ENCODE measurements at regions not wholly inside any gene's neighbourhood (a gene's known extent, or its start where the extent isn't known, plus 50 kb on each side); places are given as distances from the start of the nearest gene placed in this dataset.
"Not testable (repeated sequence)": the region's sequence is repeated elsewhere in the genome, so short reads cannot be mapped to it uniquely, and the experiment has no call there.

GRCh38 chr10:64537112-64537511 is 1015.9 kb downstream of the REEP3 start:
- no peak for DNase-seq (ENCODE audit: low read depth in 3 of 3, low spot score in 1 of 3)

- no peak for DNase-seq (ENCODE audit: low read depth in 3 of 3, low spot score in 1 of 3)
These were observed 1016.7 kb downstream of the REEP3 start for GRCh38 chr10:64537928-64538327.

GRCh38 chr10:64546073-64546472 is 1024.9 kb downstream of the REEP3 start:
- DNase-seq (ENCODE audit: low read depth in 3 of 3, low spot score in 1 of 3) = no peak

- DNase-seq (ENCODE audit: low read depth in 3 of 3, low spot score in 1 of 3) = no peak
These were observed 1026.0 kb downstream of the REEP3 start for GRCh38 chr10:64547168-64547567.

GRCh38 chr10:64555666-64556065 is 1034.5 kb downstream of the REEP3 start:
- DNase-seq (ENCODE audit: low read depth in 3 of 3, low spot score in 1 of 3) = no peak

GRCh38 chr10:64558094-64558835 is 1037.1 kb downstream of the REEP3 start:
- no peak for DNase-seq (ENCODE audit: low read depth in 3 of 3, low spot score in 1 of 3)

GRCh38 chr10:64571056-64571455 is 1049.9 kb downstream of the REEP3 start:
- DNase-seq (ENCODE audit: low read depth in 3 of 3, low spot score in 1 of 3) = no peak

GRCh38 chr10:64573623-64574325 is 1052.6 kb downstream of the REEP3 start:
- no peak for DNase-seq (ENCODE audit: low read depth in 3 of 3, low spot score in 1 of 3)

GRCh38 chr10:64574371-64574770 is 1053.2 kb downstream of the REEP3 start:
- DNase-seq (ENCODE audit: low read depth in 3 of 3, low spot score in 1 of 3) = no peak

- DNase-seq (ENCODE audit: low read depth in 3 of 3, low spot score in 1 of 3) = no peak
These were observed 1055.3 kb downstream of the REEP3 start for GRCh38 chr10:64576497-64576896.

GRCh38 chr10:64578757-64579156 is 1057.6 kb downstream of the REEP3 start:
- not testable (repeated sequence) for DNase-seq (ENCODE audit: low read depth in 3 of 3, low spot score in 1 of 3)

- no peak for DNase-seq (ENCODE audit: low read depth in 3 of 3, low spot score in 1 of 3)
These were observed 1065.8 kb downstream of the REEP3 start for GRCh38 chr10:64586934-64587503.

GRCh38 chr10:64594072-64594471 is 1072.9 kb downstream of the REEP3 start:
- no peak for DNase-seq (ENCODE audit: low read depth in 3 of 3, low spot score in 1 of 3)

- DNase-seq (ENCODE audit: low read depth in 3 of 3, low spot score in 1 of 3) = no peak
These were observed 1077.4 kb downstream of the REEP3 start for GRCh38 chr10:64598600-64598999.

GRCh38 chr10:64601298-64601697 is 1080.1 kb downstream of the REEP3 start:
- DNase-seq (ENCODE audit: low read depth in 3 of 3, low spot score in 1 of 3) = no peak

GRCh38 chr10:64617085-64617484 is 1095.9 kb downstream of the REEP3 start:
- no peak for DNase-seq (ENCODE audit: low read depth in 3 of 3, low spot score in 1 of 3)

GRCh38 chr10:64619102-64619501 is 1097.9 kb downstream of the REEP3 start:
- DNase-seq (ENCODE audit: low read depth in 3 of 3, low spot score in 1 of 3) = no peak

- DNase-seq (ENCODE audit: low read depth in 3 of 3, low spot score in 1 of 3) = no peak
These were observed 1105.7 kb downstream of the REEP3 start for GRCh38 chr10:64626924-64627323.

- no peak for DNase-seq (ENCODE audit: low read depth in 3 of 3, low spot score in 1 of 3)
These were observed 1109.3 kb downstream of the REEP3 start for GRCh38 chr10:64630534-64630933.

GRCh38 chr10:64635906-64636305 is 1114.7 kb downstream of the REEP3 start:
- DNase-seq (ENCODE audit: low read depth in 3 of 3, low spot score in 1 of 3) = no peak

GRCh38 chr10:64636461-64636860 is 1115.3 kb downstream of the REEP3 start:
- no peak for DNase-seq (ENCODE audit: low read depth in 3 of 3, low spot score in 1 of 3)

GRCh38 chr10:64637939-64638338 is 1116.7 kb downstream of the REEP3 start:
- DNase-seq (ENCODE audit: low read depth in 3 of 3, low spot score in 1 of 3) = no peak

Data from stimulated activated CD4-positive, alpha-beta T cell treated with anti-CD3 and anti-CD28 coated beads, TNF-alpha, amount 100 ng/mL, for 1 hour (primary cell).